22Rv1 (cell line): ENCODE measurements at regions not wholly inside any gene's neighbourhood (a gene's known extent, or its start where the extent isn't known, plus 50 kb on each side); places are given as distances from the start of the nearest gene placed in this dataset.

Experiments used
- ZFX ChIP-seq: fragments of 450-650 bp; IDR thresholded peaks from 2 replicates; pipeline ENCODE4 v1.6.1; 2017; ENCODE audit warnings: antibody characterized with exemption, borderline replicate concordance
- TF ChIP-seq, protein P1 (sequence below): fragments of 450-650 bp; IDR thresholded peaks from 2 replicates; pipeline ENCODE4 v1.5.1; 2017; ENCODE audit warnings: mild to moderate bottlenecking

DNA sequence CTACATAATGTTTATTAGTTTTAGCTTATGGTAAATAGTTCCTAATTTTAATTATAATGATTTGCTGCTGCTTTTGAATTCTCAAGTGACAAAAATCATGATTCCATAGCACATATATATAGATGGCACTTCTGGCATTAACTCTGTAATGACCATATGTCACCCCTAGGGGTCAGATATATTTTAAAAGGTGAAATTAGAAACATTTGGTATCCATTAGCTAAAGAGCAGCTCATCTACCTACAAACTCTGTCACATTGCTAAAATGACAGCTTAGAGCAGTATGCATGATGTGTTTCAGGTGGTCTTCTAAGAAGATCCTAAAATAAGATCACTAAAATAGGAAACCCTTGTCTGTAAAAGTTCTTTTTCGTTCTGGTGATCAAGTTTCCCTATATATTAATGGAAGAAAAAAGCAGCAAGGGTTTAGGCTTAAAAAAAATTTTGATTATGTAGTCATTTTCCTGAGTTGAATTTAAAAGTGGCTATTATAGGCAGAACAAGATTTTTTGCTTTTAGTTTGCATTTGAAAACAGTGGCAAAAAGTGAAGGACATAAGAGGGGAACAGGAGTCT, 157.7 kb upstream of the POU5F2 start:
- TF ChIP-seq, protein P1, sequence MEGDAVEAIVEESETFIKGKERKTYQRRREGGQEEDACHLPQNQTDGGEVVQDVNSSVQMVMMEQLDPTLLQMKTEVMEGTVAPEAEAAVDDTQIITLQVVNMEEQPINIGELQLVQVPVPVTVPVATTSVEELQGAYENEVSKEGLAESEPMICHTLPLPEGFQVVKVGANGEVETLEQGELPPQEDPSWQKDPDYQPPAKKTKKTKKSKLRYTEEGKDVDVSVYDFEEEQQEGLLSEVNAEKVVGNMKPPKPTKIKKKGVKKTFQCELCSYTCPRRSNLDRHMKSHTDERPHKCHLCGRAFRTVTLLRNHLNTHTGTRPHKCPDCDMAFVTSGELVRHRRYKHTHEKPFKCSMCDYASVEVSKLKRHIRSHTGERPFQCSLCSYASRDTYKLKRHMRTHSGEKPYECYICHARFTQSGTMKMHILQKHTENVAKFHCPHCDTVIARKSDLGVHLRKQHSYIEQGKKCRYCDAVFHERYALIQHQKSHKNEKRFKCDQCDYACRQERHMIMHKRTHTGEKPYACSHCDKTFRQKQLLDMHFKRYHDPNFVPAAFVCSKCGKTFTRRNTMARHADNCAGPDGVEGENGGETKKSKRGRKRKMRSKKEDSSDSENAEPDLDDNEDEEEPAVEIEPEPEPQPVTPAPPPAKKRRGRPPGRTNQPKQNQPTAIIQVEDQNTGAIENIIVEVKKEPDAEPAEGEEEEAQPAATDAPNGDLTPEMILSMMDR, result peak; percentile 78
- no peak for TF ChIP-seq ZFX
